ENCODE measurements at regions not wholly inside any gene's neighbourhood (a gene's known extent, or its start where the extent isn't known, plus 50 kb on each side); places are given as distances from the start of the nearest gene placed in this dataset.

- no peak for TF ChIP-seq CTCF (IDR thresholded peaks at IDR 0.05; ENCODE audit: low read length, missing control alignments)
- no peak for DNase-seq (ENCODE audit: low read depth)
- H3K4me3 ChIP-seq (replicated peaks; ENCODE audit: low read depth, low read length): no peak overlapping the region
Measured at GRCh38 chr14:38737686-38738407, 365.2 kb downstream of the SEC23A start.

DNA sequence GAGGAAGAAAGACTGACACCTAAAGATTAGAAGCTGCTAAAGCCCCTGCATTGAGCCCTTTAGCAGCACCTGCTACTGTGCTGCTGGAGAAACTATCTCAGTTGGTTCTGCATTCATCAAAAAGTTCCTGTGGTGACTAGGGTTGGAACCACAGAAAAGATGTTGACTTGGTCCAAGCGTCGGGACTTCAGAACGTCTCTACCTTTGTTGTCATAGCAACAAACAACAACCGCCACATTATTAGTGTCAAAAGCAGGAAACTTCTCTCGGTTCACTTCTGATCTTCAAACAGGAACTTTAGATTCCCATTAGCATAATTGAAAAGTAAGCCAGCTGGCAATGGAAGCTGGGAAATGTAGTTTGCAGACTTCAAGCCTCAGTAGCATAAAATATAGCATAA lies 368.0 kb downstream of the SEC23A start:
- H3K4me3 ChIP-seq (replicated peaks; ENCODE audit: low read depth, low read length): no peak overlapping the region
- DNase-seq (ENCODE audit: low read depth): no peak
- TF ChIP-seq CTCF (IDR thresholded peaks at IDR 0.05; ENCODE audit: low read length, missing control alignments): no peak

- TF ChIP-seq CTCF (IDR thresholded peaks at IDR 0.05; ENCODE audit: low read length, missing control alignments): no peak
- no peak overlapping the region for H3K4me3 ChIP-seq (replicated peaks; ENCODE audit: low read depth, low read length)
- DNase-seq (ENCODE audit: low read depth): no peak
Measured at GRCh38 chr14:38731962-38732361, 371.1 kb downstream of the SEC23A start.

DNA sequence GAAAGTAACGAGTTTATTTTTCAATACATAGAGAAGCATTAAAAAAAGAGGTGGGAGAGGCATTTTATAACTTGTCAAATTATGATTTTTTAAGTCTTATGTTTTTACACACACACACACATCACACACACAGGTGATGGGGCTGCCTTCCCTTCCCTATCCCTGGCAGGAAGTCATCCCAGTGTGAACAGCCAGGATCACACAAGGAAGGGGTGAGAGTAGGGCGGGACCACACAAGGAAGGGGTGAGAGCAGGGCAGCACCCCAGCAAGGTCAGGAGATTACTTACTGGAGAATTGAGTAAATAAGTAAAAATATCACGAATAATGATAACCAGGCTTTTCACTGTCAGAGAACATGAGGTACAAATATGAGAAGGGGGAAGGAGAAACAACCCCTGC lies 372.6 kb downstream of the SEC23A start:
- no peak for DNase-seq (ENCODE audit: low read depth)
- TF ChIP-seq CTCF (IDR thresholded peaks at IDR 0.05; ENCODE audit: low read length, missing control alignments): no peak
- no peak overlapping the region for H3K4me3 ChIP-seq (replicated peaks; ENCODE audit: low read depth, low read length)

DNA sequence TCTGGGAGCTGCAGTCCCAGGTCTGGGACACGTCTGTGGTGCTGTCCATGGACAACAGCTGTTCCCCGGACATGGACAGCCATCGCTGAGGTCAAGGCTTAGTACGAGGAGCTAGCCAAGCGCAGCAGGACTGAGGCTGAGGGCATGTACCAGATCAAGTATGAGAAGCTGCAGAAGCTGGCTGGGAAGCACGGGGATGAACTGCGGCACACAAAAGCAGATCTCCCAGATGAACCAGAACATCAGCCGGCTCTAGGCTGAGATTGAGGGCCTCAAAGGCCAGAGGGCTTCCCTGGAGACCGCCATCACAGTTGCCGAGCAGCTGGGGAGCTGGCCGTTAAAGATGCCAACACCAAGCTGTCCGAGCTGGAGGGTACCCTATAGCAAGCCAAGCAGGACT lies 375.3 kb downstream of the SEC23A start:
- H3K4me3 ChIP-seq (replicated peaks; ENCODE audit: low read depth, low read length): no peak overlapping the region
- no peak for TF ChIP-seq CTCF (IDR thresholded peaks at IDR 0.05; ENCODE audit: low read length, missing control alignments)
- no peak for DNase-seq (ENCODE audit: low read depth)

- no peak for TF ChIP-seq CTCF (IDR thresholded peaks at IDR 0.05; ENCODE audit: low read length, missing control alignments)
- no peak for DNase-seq (ENCODE audit: low read depth)
- no peak overlapping the region for H3K4me3 ChIP-seq (replicated peaks; ENCODE audit: low read depth, low read length)
Measured at GRCh38 chr14:38724621-38725020, 378.4 kb downstream of the SEC23A start.

DNA sequence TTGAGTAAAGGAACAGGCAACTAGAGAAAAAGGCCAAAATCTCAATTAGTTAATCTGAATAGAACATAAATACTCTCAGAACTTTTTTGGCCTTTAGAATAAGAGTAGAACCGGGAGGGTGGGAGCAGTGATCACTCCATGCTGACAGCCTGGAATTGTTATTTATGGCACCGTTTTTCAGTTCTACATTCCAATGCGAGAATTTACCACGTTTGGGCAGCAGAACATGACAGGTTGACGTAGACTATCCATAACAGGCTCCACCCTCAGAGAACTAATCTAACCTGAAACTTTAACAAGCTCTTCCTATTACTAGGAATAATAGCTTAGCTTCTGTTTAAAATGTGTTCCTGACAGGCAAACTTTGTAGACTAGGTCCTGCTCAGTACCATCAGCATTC lies 379.1 kb downstream of the SEC23A start:
- no peak overlapping the region for H3K4me3 ChIP-seq (replicated peaks; ENCODE audit: low read depth, low read length)
- DNase-seq (ENCODE audit: low read depth): peak; percentile 8
- TF ChIP-seq CTCF (IDR thresholded peaks at IDR 0.05; ENCODE audit: low read length, missing control alignments): no peak

All from fibroblast of pulmonary artery (primary cell).